ENCODE measurements at regions not wholly inside any gene's neighbourhood (a gene's known extent, or its start where the extent isn't known, plus 50 kb on each side); places are given as distances from the start of the nearest gene placed in this dataset.

DNA sequence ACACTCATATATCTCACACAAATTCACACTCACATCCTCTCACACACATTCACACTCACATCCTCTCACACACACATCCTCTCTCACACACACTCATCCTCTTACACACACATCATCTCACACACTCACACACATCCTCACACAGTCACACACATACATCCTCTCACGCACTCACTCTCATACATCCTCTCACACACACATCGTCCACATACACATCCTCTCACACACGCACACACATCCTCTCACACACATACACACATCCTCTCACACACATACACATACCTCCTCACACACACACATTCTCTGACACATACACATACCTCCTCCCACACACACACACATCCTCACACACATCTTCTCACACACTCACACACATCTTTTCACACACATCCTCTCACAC, 129.1 kb upstream of the SLC30A5 start:
- CTCF ChIA-PET: no interaction called here
- DNase-seq: no peak
- H3K4me3 ChIP-seq (ENCODE audit: low read depth in 2 of 2, low read length in 1 of 2): no peak overlapping the region
- POLR2A ChIA-PET: no interaction called here
- H4K20me1 ChIP-seq (ENCODE audit: insufficient read depth): no peaks in the 10 kb centered on the region
- H3K9me2 ChIP-seq: no peaks in the 10 kb centered on the region
- H3K27me3 ChIP-seq (ENCODE audit: insufficient read depth): no peaks in the 10 kb centered on the region
- TF ChIP-seq SIN3A (IDR thresholded peaks at IDR 0.05; ENCODE audit: borderline replicate concordance, low read depth, low read length): no peak
- no peak for TF ChIP-seq CHD2 (IDR thresholded peaks at IDR 0.05; ENCODE audit: low read length, partially characterized antibody)
- TF ChIP-seq, protein P1, sequence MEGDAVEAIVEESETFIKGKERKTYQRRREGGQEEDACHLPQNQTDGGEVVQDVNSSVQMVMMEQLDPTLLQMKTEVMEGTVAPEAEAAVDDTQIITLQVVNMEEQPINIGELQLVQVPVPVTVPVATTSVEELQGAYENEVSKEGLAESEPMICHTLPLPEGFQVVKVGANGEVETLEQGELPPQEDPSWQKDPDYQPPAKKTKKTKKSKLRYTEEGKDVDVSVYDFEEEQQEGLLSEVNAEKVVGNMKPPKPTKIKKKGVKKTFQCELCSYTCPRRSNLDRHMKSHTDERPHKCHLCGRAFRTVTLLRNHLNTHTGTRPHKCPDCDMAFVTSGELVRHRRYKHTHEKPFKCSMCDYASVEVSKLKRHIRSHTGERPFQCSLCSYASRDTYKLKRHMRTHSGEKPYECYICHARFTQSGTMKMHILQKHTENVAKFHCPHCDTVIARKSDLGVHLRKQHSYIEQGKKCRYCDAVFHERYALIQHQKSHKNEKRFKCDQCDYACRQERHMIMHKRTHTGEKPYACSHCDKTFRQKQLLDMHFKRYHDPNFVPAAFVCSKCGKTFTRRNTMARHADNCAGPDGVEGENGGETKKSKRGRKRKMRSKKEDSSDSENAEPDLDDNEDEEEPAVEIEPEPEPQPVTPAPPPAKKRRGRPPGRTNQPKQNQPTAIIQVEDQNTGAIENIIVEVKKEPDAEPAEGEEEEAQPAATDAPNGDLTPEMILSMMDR (IDR thresholded peaks at IDR 0.05): no peak
- TF ChIP-seq, protein P2, sequence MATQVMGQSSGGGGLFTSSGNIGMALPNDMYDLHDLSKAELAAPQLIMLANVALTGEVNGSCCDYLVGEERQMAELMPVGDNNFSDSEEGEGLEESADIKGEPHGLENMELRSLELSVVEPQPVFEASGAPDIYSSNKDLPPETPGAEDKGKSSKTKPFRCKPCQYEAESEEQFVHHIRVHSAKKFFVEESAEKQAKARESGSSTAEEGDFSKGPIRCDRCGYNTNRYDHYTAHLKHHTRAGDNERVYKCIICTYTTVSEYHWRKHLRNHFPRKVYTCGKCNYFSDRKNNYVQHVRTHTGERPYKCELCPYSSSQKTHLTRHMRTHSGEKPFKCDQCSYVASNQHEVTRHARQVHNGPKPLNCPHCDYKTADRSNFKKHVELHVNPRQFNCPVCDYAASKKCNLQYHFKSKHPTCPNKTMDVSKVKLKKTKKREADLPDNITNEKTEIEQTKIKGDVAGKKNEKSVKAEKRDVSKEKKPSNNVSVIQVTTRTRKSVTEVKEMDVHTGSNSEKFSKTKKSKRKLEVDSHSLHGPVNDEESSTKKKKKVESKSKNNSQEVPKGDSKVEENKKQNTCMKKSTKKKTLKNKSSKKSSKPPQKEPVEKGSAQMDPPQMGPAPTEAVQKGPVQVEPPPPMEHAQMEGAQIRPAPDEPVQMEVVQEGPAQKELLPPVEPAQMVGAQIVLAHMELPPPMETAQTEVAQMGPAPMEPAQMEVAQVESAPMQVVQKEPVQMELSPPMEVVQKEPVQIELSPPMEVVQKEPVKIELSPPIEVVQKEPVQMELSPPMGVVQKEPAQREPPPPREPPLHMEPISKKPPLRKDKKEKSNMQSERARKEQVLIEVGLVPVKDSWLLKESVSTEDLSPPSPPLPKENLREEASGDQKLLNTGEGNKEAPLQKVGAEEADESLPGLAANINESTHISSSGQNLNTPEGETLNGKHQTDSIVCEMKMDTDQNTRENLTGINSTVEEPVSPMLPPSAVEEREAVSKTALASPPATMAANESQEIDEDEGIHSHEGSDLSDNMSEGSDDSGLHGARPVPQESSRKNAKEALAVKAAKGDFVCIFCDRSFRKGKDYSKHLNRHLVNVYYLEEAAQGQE (IDR thresholded peaks at IDR 0.05; ENCODE audit: low read depth, low read length): no peak
- TF ChIP-seq, protein P3, sequence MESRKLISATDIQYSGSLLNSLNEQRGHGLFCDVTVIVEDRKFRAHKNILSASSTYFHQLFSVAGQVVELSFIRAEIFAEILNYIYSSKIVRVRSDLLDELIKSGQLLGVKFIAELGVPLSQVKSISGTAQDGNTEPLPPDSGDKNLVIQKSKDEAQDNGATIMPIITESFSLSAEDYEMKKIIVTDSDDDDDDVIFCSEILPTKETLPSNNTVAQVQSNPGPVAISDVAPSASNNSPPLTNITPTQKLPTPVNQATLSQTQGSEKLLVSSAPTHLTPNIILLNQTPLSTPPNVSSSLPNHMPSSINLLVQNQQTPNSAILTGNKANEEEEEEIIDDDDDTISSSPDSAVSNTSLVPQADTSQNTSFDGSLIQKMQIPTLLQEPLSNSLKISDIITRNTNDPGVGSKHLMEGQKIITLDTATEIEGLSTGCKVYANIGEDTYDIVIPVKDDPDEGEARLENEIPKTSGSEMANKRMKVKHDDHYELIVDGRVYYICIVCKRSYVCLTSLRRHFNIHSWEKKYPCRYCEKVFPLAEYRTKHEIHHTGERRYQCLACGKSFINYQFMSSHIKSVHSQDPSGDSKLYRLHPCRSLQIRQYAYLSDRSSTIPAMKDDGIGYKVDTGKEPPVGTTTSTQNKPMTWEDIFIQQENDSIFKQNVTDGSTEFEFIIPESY (IDR thresholded peaks at IDR 0.05; ENCODE audit: borderline replicate concordance, low read depth): no peak
- no peak for TF ChIP-seq FOXM1 (IDR thresholded peaks at IDR 0.05; ENCODE audit: low read depth)
- no peak for TF ChIP-seq NRF1 (IDR thresholded peaks at IDR 0.05; ENCODE audit: low read depth, low read length)
- no peak for TF ChIP-seq MEF2A (IDR thresholded peaks at IDR 0.05; ENCODE audit: borderline replicate concordance, low read depth)
- no peak for TF ChIP-seq RXRA (IDR thresholded peaks at IDR 0.05; ENCODE audit: borderline replicate concordance, low read depth)
- H3K36me3 ChIP-seq (replicated peaks in 1 of 2; ENCODE audit: control insufficient read depth in 1 of 2, insufficient read depth in 2 of 2, low read length in 1 of 2): no peaks in the 10 kb centered on the region
- H3K79me2 ChIP-seq (ENCODE audit: insufficient read depth): no peaks in the 10 kb centered on the region
- no peaks in the 10 kb centered on the region for H3K9me3 ChIP-seq
- H3K9ac ChIP-seq: no peak overlapping the region
- H3K4me1 ChIP-seq (ENCODE audit: control insufficient read depth in 1 of 2, insufficient read depth in 2 of 2, low read depth in 1 of 2, low read length in 1 of 2): no peaks in the 10 kb centered on the region; a peak in 1 of 4 replicates
- WGBS (ENCODE audit: low lambda C conversion rate): 83% methylated on average over 3 of the region's 3 CpGs
- no peak overlapping the region for H2AFZ ChIP-seq (ENCODE audit: low read depth)
- no peak overlapping the region for H3K27ac ChIP-seq (ENCODE audit: low read depth in 2 of 2, low read length in 1 of 2)
- no peak overlapping the region for H3K4me2 ChIP-seq
- no peaks in the 10 kb centered on the region for H3F3A ChIP-seq (replicated peaks; ENCODE audit: insufficient read depth)

DNA sequence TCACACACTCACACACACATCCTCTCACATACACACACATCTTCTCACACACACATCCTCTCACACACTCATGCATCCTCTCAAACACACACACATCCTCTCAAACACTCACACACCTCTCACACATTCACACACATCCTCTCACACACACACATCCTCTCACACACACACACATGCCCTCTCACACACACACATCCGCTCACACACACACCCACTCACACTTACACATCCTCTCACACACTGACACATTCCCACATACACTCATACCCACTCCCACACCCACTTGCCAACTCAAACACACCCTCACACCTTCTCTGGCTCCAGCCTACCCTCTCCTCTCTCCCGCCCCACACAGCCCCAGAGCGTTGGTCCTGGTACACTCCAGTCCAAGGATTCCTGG, 127.9 kb upstream of the SLC30A5 start:
- Histone ChIP-seq H2AFZ (ENCODE audit: low read depth) (no peak overlapping the region), H3K9ac (no peak overlapping the region), H3F3A (replicated peaks; ENCODE audit: insufficient read depth) (no peaks in the 10 kb centered on the region), H4K20me1 (ENCODE audit: insufficient read depth) (no peaks in the 10 kb centered on the region), H3K27ac (ENCODE audit: low read depth in 2 of 2, low read length in 1 of 2) (no peak overlapping the region), H3K4me3 (ENCODE audit: low read depth in 2 of 2, low read length in 1 of 2) (no peak overlapping the region), H3K4me2 (no peak overlapping the region), H3K27me3 (ENCODE audit: insufficient read depth) (no peaks in the 10 kb centered on the region), H3K36me3 (replicated peaks in 1 of 2; ENCODE audit: control insufficient read depth in 1 of 2, insufficient read depth in 2 of 2, low read length in 1 of 2) (no peaks in the 10 kb centered on the region), H3K9me3 (no peaks in the 10 kb centered on the region), H3K79me2 (ENCODE audit: insufficient read depth) (no peaks in the 10 kb centered on the region), H3K4me1 (ENCODE audit: control insufficient read depth in 1 of 2, insufficient read depth in 2 of 2, low read depth in 1 of 2, low read length in 1 of 2) (no peaks in the 10 kb centered on the region; a peak in 1 of 4 replicates), H3K9me2 (no peaks in the 10 kb centered on the region)
- DNase-seq: no peak
- 41% methylated on average over 3 of the region's 3 CpGs for WGBS (ENCODE audit: low lambda C conversion rate)
- POLR2A ChIA-PET: no interaction called here
- CTCF ChIA-PET: interaction anchor here (1.2 kb wide), 1 partner anchor 679 kb away, joined by 4 read pairs; no protein-coding TSS in a partner anchor
- TF ChIP-seq, protein P1 (IDR thresholded peaks at IDR 0.05): no peak
- TF ChIP-seq CHD2 (IDR thresholded peaks at IDR 0.05; ENCODE audit: low read length, partially characterized antibody): no peak
- no peak for TF ChIP-seq POLR2AphosphoS5 (IDR thresholded peaks at IDR 0.05; ENCODE audit: low read depth, low read length)
- TF ChIP-seq, protein P2 (IDR thresholded peaks at IDR 0.05; ENCODE audit: low read depth, low read length): no peak
- TF ChIP-seq GABPA (IDR thresholded peaks at IDR 0.05; ENCODE audit: low read depth): no peak
